ENCODE measurements at regions not wholly inside any gene's neighbourhood (a gene's known extent, or its start where the extent isn't known, plus 50 kb on each side); places are given as distances from the start of the nearest gene placed in this dataset.

GRCh38 chr16:86455116-86455515 is 55.2 kb upstream of the FOXF1 start:
- no peaks in the 10 kb centered on the region for H3K27me3 ChIP-seq (ENCODE audit: insufficient read depth, low read depth, severe bottlenecking)
- no peaks in the 10 kb centered on the region for H3K36me3 ChIP-seq
- no peak overlapping the region for H3K27ac ChIP-seq
- no peaks in the 10 kb centered on the region for H3K9me3 ChIP-seq (ENCODE audit: severe bottlenecking)
- TF ChIP-seq CTCF (IDR thresholded peaks at IDR 0.05; ENCODE audit: low read depth, low read length): no peak
- no peak overlapping the region for H3K4me3 ChIP-seq (ENCODE audit: low read depth, low read length)
- DNase-seq: no peak

- Histone ChIP-seq H3K27ac (no peak overlapping the region), H3K4me3 (ENCODE audit: low read depth, low read length) (no peak overlapping the region), H3K9me3 (ENCODE audit: severe bottlenecking) (no peaks in the 10 kb centered on the region), H3K27me3 (ENCODE audit: insufficient read depth, low read depth, severe bottlenecking) (no peaks in the 10 kb centered on the region), H3K36me3 (no peaks in the 10 kb centered on the region)
- TF ChIP-seq CTCF (IDR thresholded peaks at IDR 0.05; ENCODE audit: low read depth, low read length): no peak
- no peak for DNase-seq
These were observed 54.7 kb upstream of the FOXF1 start for GRCh38 chr16:86455640-86456039.

- Histone ChIP-seq H3K9me3 (ENCODE audit: severe bottlenecking) (no peaks in the 10 kb centered on the region), H3K27me3 (ENCODE audit: insufficient read depth, low read depth, severe bottlenecking) (no peaks in the 10 kb centered on the region), H3K27ac (no peak overlapping the region), H3K4me3 (ENCODE audit: low read depth, low read length) (no peak overlapping the region), H3K36me3 (no peaks in the 10 kb centered on the region)
- TF ChIP-seq CTCF (IDR thresholded peaks at IDR 0.05; ENCODE audit: low read depth, low read length): no peak
- DNase-seq: no peak
These were observed 52.7 kb upstream of the FOXF1 start for GRCh38 chr16:86457501-86458148.

GRCh38 chr16:86458149-86458777 is 52.1 kb upstream of the FOXF1 start:
- H3K27me3 ChIP-seq (ENCODE audit: insufficient read depth, low read depth, severe bottlenecking): no peaks in the 10 kb centered on the region
- H3K9me3 ChIP-seq (ENCODE audit: severe bottlenecking): no peaks in the 10 kb centered on the region
- no peak overlapping the region for H3K27ac ChIP-seq
- no peak for DNase-seq
- H3K36me3 ChIP-seq: no peaks in the 10 kb centered on the region
- no peak for TF ChIP-seq CTCF (IDR thresholded peaks at IDR 0.05; ENCODE audit: low read depth, low read length)
- no peak overlapping the region for H3K4me3 ChIP-seq (ENCODE audit: low read depth, low read length)

- TF ChIP-seq CTCF (IDR thresholded peaks at IDR 0.05; ENCODE audit: low read depth, low read length): no peak
- no peak for DNase-seq
- H3K4me3 ChIP-seq (ENCODE audit: low read depth, low read length): no peak overlapping the region
- H3K27ac ChIP-seq: no peak overlapping the region
- no peaks in the 10 kb centered on the region for H3K27me3 ChIP-seq (ENCODE audit: insufficient read depth, low read depth, severe bottlenecking)
- H3K36me3 ChIP-seq: no peaks in the 10 kb centered on the region
- no peaks in the 10 kb centered on the region for H3K9me3 ChIP-seq (ENCODE audit: severe bottlenecking)
These were observed 51.1 kb upstream of the FOXF1 start for GRCh38 chr16:86459266-86459665.
